Body of pancreas (tissue), 4 donors: ENCODE measurements at regions not wholly inside any gene's neighbourhood (a gene's known extent, or its start where the extent isn't known, plus 50 kb on each side); places are given as distances from the start of the nearest gene placed in this dataset.

Source experiments
- CTCF ChIP-seq, 7 experiments: fragments of 450-650 bp in 4 of 7; fragments of 200-600 bp in 3 of 7; sonication (generic) in 3 of 7; IDR thresholded peaks; one replicate each; pipeline ENCODE4 v1.5.1; 2016 to 2019; ENCODE audit warnings: antibody characterized with exemption in 7 of 7
- POLR2A ChIP-seq, 3 donors: fragments of 450-650 bp; IDR thresholded peaks; one replicate each; pipeline ENCODE4 v1.6.1; 2016; ENCODE audit warnings: antibody characterized with exemption in 3 of 3, mild to moderate bottlenecking in 2 of 3

DNA sequence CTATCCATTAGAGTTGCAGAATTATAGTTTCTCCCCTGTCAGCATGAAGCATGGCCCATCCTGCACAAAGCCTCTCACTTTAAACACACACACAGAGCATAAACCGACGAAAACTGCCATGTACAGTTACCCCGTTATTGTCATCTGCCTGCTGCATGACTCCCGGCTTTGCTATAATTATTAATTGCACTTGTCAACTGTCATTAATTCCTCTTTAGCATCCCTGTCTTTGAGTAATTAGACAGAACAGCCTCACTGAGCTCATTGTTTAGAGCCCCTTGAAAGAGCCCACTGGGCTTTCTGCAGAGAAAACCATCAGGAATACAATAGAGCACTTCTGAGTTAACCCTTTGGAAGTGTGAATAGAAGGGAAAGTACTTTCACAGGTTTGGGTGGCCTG, 307.2 kb upstream of the SOX5 start:
- TF ChIP-seq CTCF (IDR thresholded peaks at IDR 0.05), result no peak
- no peak for TF ChIP-seq POLR2A (IDR thresholded peaks at IDR 0.05)
